ENCODE measurements at regions not wholly inside any gene's neighbourhood (a gene's known extent, or its start where the extent isn't known, plus 50 kb on each side); places are given as distances from the start of the nearest gene placed in this dataset.

- TF ChIP-seq CTCF (IDR thresholded peaks at IDR 0.05 in 2 of 3, conservative IDR thresholded peaks at IDR 0.05 in 1 of 3; ENCODE audit: control insufficient read depth in 2 of 3, extremely low read depth in 1 of 3, insufficient read depth in 1 of 3, low read depth in 3 of 3, low read length in 3 of 3): no peak
Measured at GRCh38 chr10:58456179-58456578, 56.5 kb upstream of the BICC1 start (continued).

GRCh38 chr10:58457761-58458616 lies 54.7 kb upstream of the BICC1 start:
- Histone ChIP-seq H3K9ac (ENCODE audit: control insufficient read depth, insufficient read depth, low read length) (no peak overlapping the region), H3K4me2 (ENCODE audit: control insufficient read depth, insufficient read depth) (no peak overlapping the region), H3K4me3 (no peak overlapping the region), H2AFZ (ENCODE audit: control insufficient read depth, low read depth, low read length) (no peak overlapping the region), H4K20me1 (ENCODE audit: control insufficient read depth, insufficient read depth) (no peaks in the 10 kb centered on the region), H3K27ac (ENCODE audit: control insufficient read depth, insufficient read depth) (no peak overlapping the region), H3K36me3 (ENCODE audit: control insufficient read depth in 2 of 2, insufficient read depth in 2 of 2, low read length in 1 of 2) (no peaks in the 10 kb centered on the region), H3K9me3 (replicated peaks; ENCODE audit: control insufficient read depth, insufficient read depth, low read length) (no peaks in the 10 kb centered on the region), H3K4me1 (ENCODE audit: control insufficient read depth, insufficient read depth, low read length) (no peaks in the 10 kb centered on the region), H3K27me3 (replicated peaks in 1 of 2; ENCODE audit: control insufficient read depth in 2 of 2, insufficient read depth in 2 of 2, low read length in 1 of 2) (no peaks in the 10 kb centered on the region), H3K79me2 (ENCODE audit: control insufficient read depth, insufficient read depth, low read length) (no peaks in the 10 kb centered on the region)
- ATAC-seq (no peak), FAIRE-seq (no peak), DNase-seq (ENCODE audit: low read depth, low spot score) (no peak)
- ChIA-PET SMC1A (ENCODE audit: uncharacterized antibody, unreplicated experiment) (interaction anchor here (0.6 to 1.1 kb wide), 3 partner anchors 8 to 71 kb away, joined by 3 to 4 read pairs (median 3); no protein-coding TSS in a partner anchor), POLR2A (no interaction called here), CTCF (interaction anchor here (1.3 kb wide), 1 partner anchor 73 kb away, joined by 3 read pairs; no protein-coding TSS in a partner anchor), RAD21 (ENCODE audit: unreplicated experiment) (no interaction called here)
- WGBS (ENCODE audit: insufficient coverage, insufficient replicate concordance, low lambda C conversion rate, missing lambda C conversion rate): 4% methylated on average over 3 of the region's 3 CpGs
- intact Hi-C loops (cut with micrococcal nuclease; ENCODE audit: unreplicated experiment): no loop called here
- TF ChIP-seq JUNB (IDR thresholded peaks at IDR 0.05): no peak
- TF ChIP-seq TCF7 (IDR thresholded peaks at IDR 0.05; ENCODE audit: borderline replicate concordance): no peak
- in situ Hi-C loops (cut with MboI): no loop called here
- no TSS peak for BruUV-seq (replicated peaks)

All from GM12878 (cell line).